ENCODE measurements at regions not wholly inside any gene's neighbourhood (a gene's known extent, or its start where the extent isn't known, plus 50 kb on each side); places are given as distances from the start of the nearest gene placed in this dataset.
A peak's percentile ranks its signal among the peaks of the same experiment; 100 is the strongest.

DNA sequence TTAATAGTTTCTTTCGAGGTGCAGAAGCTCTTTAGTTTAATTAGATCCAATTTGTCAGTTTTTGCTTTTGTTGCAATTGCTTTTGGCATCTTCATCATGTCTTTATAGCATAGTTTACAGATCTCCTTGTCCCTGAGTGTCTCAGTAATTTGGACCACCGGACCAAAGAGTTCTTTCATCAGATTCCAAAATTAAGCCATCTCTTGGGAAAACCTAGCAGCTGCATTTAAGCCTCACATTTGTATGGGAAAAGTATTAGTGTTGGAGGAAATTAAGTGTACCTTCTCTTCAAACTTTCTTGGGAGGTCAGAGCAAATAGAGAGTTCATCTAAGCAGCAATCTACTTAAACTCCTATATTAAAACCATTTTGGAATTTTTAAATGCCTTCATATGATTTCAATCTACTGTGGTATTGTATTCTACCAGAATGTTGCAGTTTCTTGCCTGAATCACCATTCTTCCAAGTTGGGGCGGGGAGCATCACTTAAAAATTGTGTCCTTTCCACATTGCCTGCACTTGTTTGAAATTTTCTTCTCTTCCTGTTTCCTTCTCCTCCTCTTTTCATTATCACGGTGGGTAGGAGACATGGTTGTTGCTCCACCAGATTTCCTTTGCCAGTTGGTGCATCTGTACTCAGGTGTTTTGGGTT lies 97.3 kb upstream of the DAB2 start:
- DNase-seq (ENCODE audit: low read depth): no peak
- TF ChIP-seq, protein P1, sequence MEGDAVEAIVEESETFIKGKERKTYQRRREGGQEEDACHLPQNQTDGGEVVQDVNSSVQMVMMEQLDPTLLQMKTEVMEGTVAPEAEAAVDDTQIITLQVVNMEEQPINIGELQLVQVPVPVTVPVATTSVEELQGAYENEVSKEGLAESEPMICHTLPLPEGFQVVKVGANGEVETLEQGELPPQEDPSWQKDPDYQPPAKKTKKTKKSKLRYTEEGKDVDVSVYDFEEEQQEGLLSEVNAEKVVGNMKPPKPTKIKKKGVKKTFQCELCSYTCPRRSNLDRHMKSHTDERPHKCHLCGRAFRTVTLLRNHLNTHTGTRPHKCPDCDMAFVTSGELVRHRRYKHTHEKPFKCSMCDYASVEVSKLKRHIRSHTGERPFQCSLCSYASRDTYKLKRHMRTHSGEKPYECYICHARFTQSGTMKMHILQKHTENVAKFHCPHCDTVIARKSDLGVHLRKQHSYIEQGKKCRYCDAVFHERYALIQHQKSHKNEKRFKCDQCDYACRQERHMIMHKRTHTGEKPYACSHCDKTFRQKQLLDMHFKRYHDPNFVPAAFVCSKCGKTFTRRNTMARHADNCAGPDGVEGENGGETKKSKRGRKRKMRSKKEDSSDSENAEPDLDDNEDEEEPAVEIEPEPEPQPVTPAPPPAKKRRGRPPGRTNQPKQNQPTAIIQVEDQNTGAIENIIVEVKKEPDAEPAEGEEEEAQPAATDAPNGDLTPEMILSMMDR (conservative IDR thresholded peaks at IDR 0.05; ENCODE audit: low read depth, low read length): no peak
- no peak overlapping the region for H3K4me3 ChIP-seq (ENCODE audit: low read length)

DNA sequence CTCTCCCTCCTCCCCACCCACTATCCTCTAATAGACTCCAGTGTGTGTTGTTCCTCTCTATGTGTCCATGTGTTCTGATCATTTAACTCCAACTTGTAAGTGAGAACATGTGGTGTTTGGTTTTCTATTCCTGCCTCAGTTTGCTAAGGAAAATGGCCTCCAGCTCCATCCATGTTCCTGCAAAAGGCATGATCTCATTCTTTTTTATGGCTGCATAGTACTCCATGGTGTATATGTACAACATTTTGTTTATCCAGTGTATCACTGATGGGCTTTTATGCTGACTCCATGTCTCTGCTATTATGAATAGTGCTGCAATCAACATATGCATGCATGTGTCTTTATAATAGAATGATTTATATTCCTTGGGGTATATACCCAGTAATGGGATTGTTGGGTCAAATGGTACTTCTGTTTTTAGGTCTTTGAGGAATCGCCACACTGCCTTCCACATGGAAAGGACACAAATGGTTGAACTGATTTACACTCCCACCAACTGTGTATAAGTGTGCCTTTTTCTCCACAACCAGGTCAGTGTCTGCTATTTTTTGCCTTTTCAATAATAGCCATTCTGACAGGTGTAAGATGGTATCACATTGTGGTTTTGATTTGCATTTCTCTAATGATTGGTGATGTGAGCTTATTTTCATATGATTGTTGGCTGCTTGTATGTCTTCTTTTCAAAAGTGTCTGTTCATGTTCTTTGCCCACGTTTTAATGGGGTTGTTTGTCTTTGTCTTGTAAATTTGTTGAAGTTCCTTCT lies 96.5 kb upstream of the DAB2 start:
- no peak for DNase-seq (ENCODE audit: low read depth)
- H3K4me3 ChIP-seq (ENCODE audit: low read length): no peak overlapping the region
- TF ChIP-seq, protein P1 (conservative IDR thresholded peaks at IDR 0.05; ENCODE audit: low read depth, low read length): no peak

GRCh38 chr5:39520232-39520572 lies 95.4 kb upstream of the DAB2 start:
- no peak for DNase-seq (ENCODE audit: low read depth)
- H3K4me3 ChIP-seq (ENCODE audit: low read length): no peak overlapping the region
- TF ChIP-seq, protein P1 (conservative IDR thresholded peaks at IDR 0.05; ENCODE audit: low read depth, low read length): no peak

- no peak for DNase-seq (ENCODE audit: low read depth)
- no peak overlapping the region for H3K4me3 ChIP-seq (ENCODE audit: low read length)
- TF ChIP-seq, protein P1 (conservative IDR thresholded peaks at IDR 0.05; ENCODE audit: low read depth, low read length): no peak
Observed at GRCh38 chr5:39519566-39520231, 94.9 kb upstream of the DAB2 start.

DNA sequence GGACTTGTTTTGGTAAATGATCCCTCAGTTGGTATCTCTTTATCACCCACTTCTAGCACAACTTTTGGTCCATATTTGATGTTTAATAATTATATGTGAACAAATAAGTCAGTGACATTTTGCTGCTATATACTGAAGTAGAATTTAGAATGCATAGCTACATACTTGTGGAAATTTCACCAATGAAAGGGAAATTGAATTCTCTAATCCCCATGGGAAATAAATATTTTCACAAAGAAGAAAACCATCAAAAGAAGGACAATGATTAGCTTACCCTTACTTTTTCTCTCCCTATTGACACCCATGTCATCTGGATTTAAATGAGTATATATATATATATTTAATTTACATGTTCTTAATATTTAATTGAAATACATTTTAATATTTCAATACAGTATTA lies 94.3 kb upstream of the DAB2 start:
- TF ChIP-seq, protein P1 (conservative IDR thresholded peaks at IDR 0.05; ENCODE audit: low read depth, low read length): no peak
- no peak for DNase-seq (ENCODE audit: low read depth)
- H3K4me3 ChIP-seq (ENCODE audit: low read length): no peak overlapping the region

- TF ChIP-seq, protein P1 (conservative IDR thresholded peaks at IDR 0.05; ENCODE audit: low read depth, low read length): no peak
- DNase-seq (ENCODE audit: low read depth): peak; percentile 81
- no peak overlapping the region for H3K4me3 ChIP-seq (ENCODE audit: low read length)
Observed at GRCh38 chr5:39518516-39518915, 93.7 kb upstream of the DAB2 start.

All from retinal pigment epithelial cell (primary cell).